Activated naive CD8-positive, alpha-beta T cell treated with anti-CD3 and anti-CD28 coated beads, Interleukin-2, amount 10 ng/mL, durations not matched to agents 7 days and 5 days (primary cell): ENCODE measurements at regions not wholly inside any gene's neighbourhood (a gene's known extent, or its start where the extent isn't known, plus 50 kb on each side); places are given as distances from the start of the nearest gene placed in this dataset.

Source experiments
- ATAC-seq: fragments of 150-1000 bp; cut with Tn5 transposase; one replicate; pipeline ENCODE4 v1.10.0; 2021; ENCODE audit warnings: low read depth, moderate library complexity
- POLR2A ChIA-PET: fragments of 350-600 bp; sonication (Branson Sonifier 250); formaldehyde crosslinking; loops from one replicate; lab custom pipeline; 2021; ENCODE audit warnings: antibody characterized with exemption; lab: Charles Lee
- DNase-seq: peaks from one replicate; pipeline ENCODE4 v3.0.0; 2021
- H3K27ac Mint-ChIP-seq: one replicate; pipeline ENCODE4 v1.8.0; 2022; ENCODE audit warnings: mild to moderate bottlenecking, mixed read lengths
- H3K27me3 Mint-ChIP-seq: one replicate; pipeline ENCODE4 v1.8.0; 2022; ENCODE audit warnings: mild to moderate bottlenecking, moderate library complexity, mixed read lengths
- H3K36me3 Mint-ChIP-seq: one replicate; pipeline ENCODE4 v1.8.0; 2021; ENCODE audit warnings: mild to moderate bottlenecking, mixed read lengths
- H3K4me1 Mint-ChIP-seq: one replicate; pipeline ENCODE4 v1.8.0; 2021; ENCODE audit warnings: mixed read lengths
- H3K4me3 Mint-ChIP-seq: one replicate; pipeline ENCODE4 v1.8.0; 2022; ENCODE audit warnings: mild to moderate bottlenecking, moderate library complexity, mixed read lengths
- H3K9me3 Mint-ChIP-seq: one replicate; pipeline ENCODE4 v1.8.0; 2021; ENCODE audit warnings: mixed read lengths

- no peak overlapping the region for H3K4me3 Mint-ChIP-seq
- no peaks in the 10 kb centered on the region for H3K36me3 Mint-ChIP-seq
- ATAC-seq, result no peak
- no peak for DNase-seq
- no peaks in the 10 kb centered on the region for H3K9me3 Mint-ChIP-seq
- H3K27me3 Mint-ChIP-seq, result no peaks in the 10 kb centered on the region
- H3K27ac Mint-ChIP-seq, result no peak overlapping the region
- no peaks in the 10 kb centered on the region for H3K4me1 Mint-ChIP-seq
- POLR2A ChIA-PET, result no interaction called here
Measured at GRCh38 chrX:44096666-44097065, 123.5 kb upstream of the NDP start.

- Mint-ChIP-seq H3K36me3 (no peaks in the 10 kb centered on the region), H3K27ac (no peak overlapping the region), H3K4me1 (no peaks in the 10 kb centered on the region), H3K9me3 (no peaks in the 10 kb centered on the region), H3K4me3 (no peak overlapping the region), H3K27me3 (no peaks in the 10 kb centered on the region)
- POLR2A ChIA-PET, result no interaction called here
- DNase-seq (no peak), ATAC-seq (no peak)
Measured at GRCh38 chrX:44094821-44095530, 121.8 kb upstream of the NDP start.

GRCh38 chrX:44093431-44093830 lies 120.2 kb upstream of the NDP start:
- Mint-ChIP-seq H3K27ac (no peak overlapping the region), H3K4me3 (no peak overlapping the region), H3K36me3 (no peaks in the 10 kb centered on the region), H3K27me3 (peaks cover 1% of the 10 kb centered on the region), H3K4me1 (no peaks in the 10 kb centered on the region), H3K9me3 (no peaks in the 10 kb centered on the region)
- POLR2A ChIA-PET, result no interaction called here
- ATAC-seq (no peak), DNase-seq (no peak)

- DNase-seq, result no peak
- H3K9me3 Mint-ChIP-seq, result no peaks in the 10 kb centered on the region
- POLR2A ChIA-PET, result no interaction called here
- no peak overlapping the region for H3K4me3 Mint-ChIP-seq
- no peak for ATAC-seq
- peaks cover 1% of the 10 kb centered on the region for H3K27me3 Mint-ChIP-seq
- H3K36me3 Mint-ChIP-seq, result no peaks in the 10 kb centered on the region
- no peak overlapping the region for H3K27ac Mint-ChIP-seq
- no peaks in the 10 kb centered on the region for H3K4me1 Mint-ChIP-seq
Measured at GRCh38 chrX:44092778-44093177, 119.6 kb upstream of the NDP start.

GRCh38 chrX:44088510-44089144 lies 115.4 kb upstream of the NDP start:
- DNase-seq, result no peak
- no peaks in the 10 kb centered on the region for H3K36me3 Mint-ChIP-seq
- no peak for ATAC-seq
- no peaks in the 10 kb centered on the region for H3K4me1 Mint-ChIP-seq
- POLR2A ChIA-PET, result no interaction called here
- H3K27ac Mint-ChIP-seq, result no peak overlapping the region
- no peak overlapping the region for H3K4me3 Mint-ChIP-seq
- H3K27me3 Mint-ChIP-seq, result peaks cover 1% of the 10 kb centered on the region
- no peaks in the 10 kb centered on the region for H3K9me3 Mint-ChIP-seq

GRCh38 chrX:44085209-44085608 lies 112.0 kb upstream of the NDP start:
- H3K4me3 Mint-ChIP-seq, result no peak overlapping the region
- peaks cover 2% of the 10 kb centered on the region for H3K9me3 Mint-ChIP-seq
- no peaks in the 10 kb centered on the region for H3K4me1 Mint-ChIP-seq
- no peak overlapping the region for H3K27ac Mint-ChIP-seq
- DNase-seq, result no peak
- no peaks in the 10 kb centered on the region for H3K36me3 Mint-ChIP-seq
- no peak for ATAC-seq
- POLR2A ChIA-PET, result no interaction called here
- peaks cover 1% of the 10 kb centered on the region for H3K27me3 Mint-ChIP-seq

GRCh38 chrX:44082829-44083228 lies 109.6 kb upstream of the NDP start:
- POLR2A ChIA-PET, result no interaction called here
- Mint-ChIP-seq H3K4me1 (no peaks in the 10 kb centered on the region), H3K9me3 (peaks cover 2% of the 10 kb centered on the region), H3K4me3 (no peak overlapping the region), H3K27me3 (no peaks in the 10 kb centered on the region), H3K27ac (no peak overlapping the region), H3K36me3 (no peaks in the 10 kb centered on the region)
- ATAC-seq (no peak), DNase-seq (no peak)

DNA sequence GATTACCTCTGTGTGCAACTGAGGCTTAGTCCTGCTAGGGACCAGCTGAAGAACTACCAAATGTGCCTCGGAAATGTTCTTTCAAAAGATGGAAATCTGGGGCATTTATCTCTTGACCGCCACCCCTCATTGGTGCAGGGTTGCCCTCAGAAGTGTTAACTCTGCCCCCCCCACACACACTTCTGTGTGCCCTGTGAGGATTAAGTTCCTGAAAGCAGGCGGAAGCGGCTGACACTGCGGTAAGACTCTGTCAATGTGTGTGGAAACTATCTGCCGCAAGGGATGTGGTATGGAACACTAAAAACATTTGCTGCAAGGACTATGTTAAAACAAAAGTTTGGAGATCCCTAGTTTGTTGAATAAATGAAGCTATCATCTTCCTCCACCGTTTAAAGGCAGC lies 106.9 kb upstream of the NDP start:
- DNase-seq (no peak), ATAC-seq (no peak)
- no peaks in the 10 kb centered on the region for H3K27me3 Mint-ChIP-seq
- H3K9me3 Mint-ChIP-seq, result peaks cover 2% of the 10 kb centered on the region
- no peaks in the 10 kb centered on the region for H3K4me1 Mint-ChIP-seq
- no peaks in the 10 kb centered on the region for H3K36me3 Mint-ChIP-seq
- POLR2A ChIA-PET, result no interaction called here
- H3K27ac Mint-ChIP-seq, result no peak overlapping the region
- no peak overlapping the region for H3K4me3 Mint-ChIP-seq

GRCh38 chrX:44072631-44073030 lies 99.4 kb upstream of the NDP start:
- Mint-ChIP-seq H3K4me1 (no peaks in the 10 kb centered on the region), H3K9me3 (no peaks in the 10 kb centered on the region), H3K27me3 (no peaks in the 10 kb centered on the region), H3K36me3 (no peaks in the 10 kb centered on the region), H3K4me3 (no peak overlapping the region), H3K27ac (no peak overlapping the region)
- POLR2A ChIA-PET, result no interaction called here
- DNase-seq (no peak), ATAC-seq (no peak)

- Mint-ChIP-seq H3K27ac (no peak overlapping the region), H3K27me3 (no peaks in the 10 kb centered on the region), H3K4me1 (no peaks in the 10 kb centered on the region), H3K36me3 (no peaks in the 10 kb centered on the region), H3K4me3 (no peak overlapping the region), H3K9me3 (no peaks in the 10 kb centered on the region)
- ATAC-seq (no peak), DNase-seq (no peak)
- POLR2A ChIA-PET, result no interaction called here
Measured at GRCh38 chrX:44071847-44072551, 98.8 kb upstream of the NDP start.

DNA sequence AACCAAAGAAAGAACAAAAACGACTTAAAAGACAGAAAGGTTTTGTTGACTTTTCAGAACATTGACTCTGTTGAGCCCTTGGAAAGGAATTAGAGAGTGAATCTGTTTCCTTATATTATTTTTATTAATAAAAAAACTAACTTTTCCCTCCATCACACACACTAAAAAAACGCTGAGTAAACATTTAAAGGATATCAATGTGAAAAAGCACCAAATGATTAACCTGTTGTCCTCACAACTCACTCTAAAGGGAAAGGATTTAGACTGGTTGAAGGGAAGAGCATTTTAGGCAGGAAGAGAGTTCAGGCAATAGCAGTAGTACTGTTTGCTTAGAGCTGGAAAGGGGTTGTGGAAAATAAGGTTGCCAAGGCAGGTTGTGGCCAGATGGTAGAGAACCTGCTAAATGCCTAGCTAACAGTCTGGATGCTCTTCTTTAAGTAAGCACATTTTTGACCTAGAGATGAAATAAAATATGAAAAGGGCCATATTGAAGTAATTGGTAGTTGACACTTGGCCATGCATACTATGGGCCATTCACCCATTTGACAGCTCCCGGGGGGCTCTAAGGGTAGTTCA lies 98.0 kb upstream of the NDP start:
- H3K9me3 Mint-ChIP-seq, result no peaks in the 10 kb centered on the region
- no peak overlapping the region for H3K27ac Mint-ChIP-seq
- no peaks in the 10 kb centered on the region for H3K36me3 Mint-ChIP-seq

GRCh38 chrX:44068043-44068442 lies 94.9 kb upstream of the NDP start:
- no peak overlapping the region for H3K4me3 Mint-ChIP-seq
- H3K9me3 Mint-ChIP-seq, result no peaks in the 10 kb centered on the region
- H3K27me3 Mint-ChIP-seq, result no peaks in the 10 kb centered on the region
- no peak for ATAC-seq
- no peak for DNase-seq
- H3K36me3 Mint-ChIP-seq, result no peaks in the 10 kb centered on the region
- H3K27ac Mint-ChIP-seq, result no peak overlapping the region
- no peaks in the 10 kb centered on the region for H3K4me1 Mint-ChIP-seq
- POLR2A ChIA-PET, result no interaction called here

More for the DNA sequence above, 98.0 kb upstream of the NDP start:
- H3K27me3 Mint-ChIP-seq, result no peaks in the 10 kb centered on the region
- DNase-seq, result no peak
- POLR2A ChIA-PET, result no interaction called here
- no peaks in the 10 kb centered on the region for H3K4me1 Mint-ChIP-seq
- ATAC-seq, result no peak
- H3K4me3 Mint-ChIP-seq, result no peak overlapping the region

- no peak overlapping the region for H3K27ac Mint-ChIP-seq
- H3K4me1 Mint-ChIP-seq, result no peaks in the 10 kb centered on the region
- no peaks in the 10 kb centered on the region for H3K36me3 Mint-ChIP-seq
- H3K4me3 Mint-ChIP-seq, result no peak overlapping the region
- ATAC-seq (no peak), DNase-seq (no peak)
- H3K27me3 Mint-ChIP-seq, result no peaks in the 10 kb centered on the region
- H3K9me3 Mint-ChIP-seq, result no peaks in the 10 kb centered on the region
- POLR2A ChIA-PET, result no interaction called here
Measured at GRCh38 chrX:44063606-44064005, 90.4 kb upstream of the NDP start.

- no peak overlapping the region for H3K27ac Mint-ChIP-seq
Measured at GRCh38 chrX:44062840-44063239, 89.7 kb upstream of the NDP start.

More at GRCh38 chrX:44062840-44063239, 89.7 kb upstream of the NDP start:
- Mint-ChIP-seq H3K4me1 (no peaks in the 10 kb centered on the region), H3K9me3 (peaks cover 1% of the 10 kb centered on the region), H3K36me3 (no peaks in the 10 kb centered on the region), H3K27me3 (no peaks in the 10 kb centered on the region), H3K4me3 (no peak overlapping the region)
- POLR2A ChIA-PET, result no interaction called here
- ATAC-seq (no peak), DNase-seq (no peak)
